ENCODE measurements at regions not wholly inside any gene's neighbourhood (a gene's known extent, or its start where the extent isn't known, plus 50 kb on each side); places are given as distances from the start of the nearest gene placed in this dataset.

GRCh38 chr3:104275199-104275598 lies 1091.5 kb upstream of the ALCAM start:
- TF ChIP-seq ZFX (IDR thresholded peaks at IDR 0.05; ENCODE audit: borderline replicate concordance) (no peak), CTCF (IDR thresholded peaks at IDR 0.05) (no peak)
- no peak overlapping the region for H3K27ac ChIP-seq

- no peak for TF ChIP-seq ZFX (IDR thresholded peaks at IDR 0.05; ENCODE audit: borderline replicate concordance)
- no peak for TF ChIP-seq CTCF (IDR thresholded peaks at IDR 0.05)
- no peak overlapping the region for H3K27ac ChIP-seq
Measured at GRCh38 chr3:104279617-104280016, 1087.1 kb upstream of the ALCAM start.

- H3K27ac ChIP-seq = no peak overlapping the region
- no peak for TF ChIP-seq ZFX (IDR thresholded peaks at IDR 0.05; ENCODE audit: borderline replicate concordance)
- no peak for TF ChIP-seq CTCF (IDR thresholded peaks at IDR 0.05)
Measured at GRCh38 chr3:104281713-104282112, 1085.0 kb upstream of the ALCAM start.

- no peak for TF ChIP-seq CTCF (IDR thresholded peaks at IDR 0.05)
- TF ChIP-seq ZFX (IDR thresholded peaks at IDR 0.05; ENCODE audit: borderline replicate concordance) = no peak
- no peak overlapping the region for H3K27ac ChIP-seq
Measured at GRCh38 chr3:104286645-104287044, 1080.1 kb upstream of the ALCAM start.

GRCh38 chr3:104291437-104291851 lies 1075.3 kb upstream of the ALCAM start:
- no peak for TF ChIP-seq ZFX (IDR thresholded peaks at IDR 0.05; ENCODE audit: borderline replicate concordance)
- TF ChIP-seq CTCF (IDR thresholded peaks at IDR 0.05) = no peak
- no peak overlapping the region for H3K27ac ChIP-seq

- no peak overlapping the region for H3K27ac ChIP-seq
- TF ChIP-seq CTCF (IDR thresholded peaks at IDR 0.05) (no peak), ZFX (IDR thresholded peaks at IDR 0.05; ENCODE audit: borderline replicate concordance) (no peak)
Measured at GRCh38 chr3:104291878-104292277, 1074.8 kb upstream of the ALCAM start.

- TF ChIP-seq ZFX (IDR thresholded peaks at IDR 0.05; ENCODE audit: borderline replicate concordance) (no peak), CTCF (IDR thresholded peaks at IDR 0.05) (no peak)
- no peak overlapping the region for H3K27ac ChIP-seq
Measured at GRCh38 chr3:104297617-104298016, 1069.1 kb upstream of the ALCAM start.

Measured in 22Rv1 (cell line).